Pancreas (tissue), 10 donors: ENCODE measurements at regions not wholly inside any gene's neighbourhood (a gene's known extent, or its start where the extent isn't known, plus 50 kb on each side); places are given as distances from the start of the nearest gene placed in this dataset.

ENCODE experiments used
- ATAC-seq, 4 donors: fragments of 200-7000 bp; cut with Tn5 transposase; one replicate each; pipeline versions ENCODE4 v1.8.0 to v1.9.1; 2020; ENCODE audit warnings: mild to moderate bottlenecking in 4 of 4, moderate library complexity in 4 of 4
- DNase-seq, 6 donors: peaks; one replicate each; pipeline ENCODE4 v3.0.0-alpha.2; 2020
- FAIRE-seq: peaks from 2 replicates; lab custom pipeline; 2012; peaks lifted over from hg19 to GRCh38; lab: Jason Lieb, UNC
- H3K27ac ChIP-seq, 4 donors: fragments of 200-600 bp; sonication (generic); 1 replicate in 3 of 4; 2 replicates in 1 of 4; pipeline versions ENCODE4 v1.5.0 to v1.8.0; 2020
- H3K27me3 ChIP-seq, 4 donors: fragments of 200-600 bp; one replicate each; pipeline ENCODE4 v1.8.0; 2021
- H3K36me3 ChIP-seq, 3 donors: fragments of 200-600 bp; sonication (generic) in 1 of 3; one replicate each; pipeline versions ENCODE4 v1.5.0 to v1.8.0; 2020 to 2021
- H3K4me1 ChIP-seq, 3 donors: fragments of 200-600 bp; one replicate each; pipeline ENCODE4 v1.8.0; 2021
- H3K4me3 ChIP-seq, 4 donors: fragments of 200-600 bp; sonication (generic) in 2 of 4; one replicate each; pipeline versions ENCODE4 v1.5.0 to v1.8.0; 2020 to 2021
- H3K9me3 ChIP-seq, 4 donors: fragments of 200-600 bp; one replicate each; pipeline ENCODE4 v1.8.0; 2021
- CTCF ChIP-seq, 4 donors: fragments of 200-600 bp; sonication (generic) in 3 of 4; IDR thresholded peaks; one replicate each; pipeline versions ENCODE4 v1.5.0 to v1.8.0; 2021; ENCODE audit warnings: antibody characterized with exemption in 4 of 4
- WGBS, 2 donors: extraction: QIAGEN DNeasy Blood & Tissue Kit; methylation state at CpG; one replicate each; pipeline ENCODE4 v1.1.7; 2013; 5-methylcytosine and 5-hydroxymethylcytosine counted together
- intact Hi-C, 3 donors: fragments of 100-400 bp; cut with DNase I; formaldehyde crosslinking; loops; one replicate each; pipeline versions ENCODE4 v1.11.1 to v1.14.2; 2022
- donor health status: healthy with polysubstance abuse.
- donor health status: DM: no; HTN: no; CAD: no; lungs with moderate emphysema.
- donor health status: DM: no; HTN: no; CAD: no.
- donor health status: control.
- donor health status: control.
- donor health status: Bipolar disorder and iron deficiency.
- donor health status: DM: yes; HTN: yes; CAD: no.
- donor health status: DM: no; HTN: no; CAD: no.
- donor health status: DM: no; HTN: no; CAD: no.
- donor health status: DM: yes; HTN: yes; CAD: no.

- intact Hi-C loops = loop anchor here in 1 of 3 donors (10.0 kb wide), 1 partner anchor 111 kb away; the partner anchor contains the start of gene GADD45A
- no peaks in the 10 kb centered on the region for H3K27me3 ChIP-seq
- no peak for TF ChIP-seq CTCF (IDR thresholded peaks at IDR 0.05)
- no peaks in the 10 kb centered on the region for H3K9me3 ChIP-seq
- H3K4me1 ChIP-seq = peaks cover 38 to 40% (median 39%) of the 10 kb centered on the region in 3 donors
- peak in 3 of 4 donors; percentile 7 to 19 (median 10) for ATAC-seq
- H3K27ac ChIP-seq = peak overlapping the region; percentile 42 to 82 (median 71)
- no peak for FAIRE-seq
- no peak overlapping the region for H3K4me3 ChIP-seq
- H3K36me3 ChIP-seq = no peaks in the 10 kb centered on the region
- WGBS, 2 donors = 75 to 100% methylated on average over 1 of the region's 1 CpG
- DNase-seq = no peak
Observed at GRCh38 chr1:67573311-67573872, 111.6 kb upstream of the GADD45A start.

DNA sequence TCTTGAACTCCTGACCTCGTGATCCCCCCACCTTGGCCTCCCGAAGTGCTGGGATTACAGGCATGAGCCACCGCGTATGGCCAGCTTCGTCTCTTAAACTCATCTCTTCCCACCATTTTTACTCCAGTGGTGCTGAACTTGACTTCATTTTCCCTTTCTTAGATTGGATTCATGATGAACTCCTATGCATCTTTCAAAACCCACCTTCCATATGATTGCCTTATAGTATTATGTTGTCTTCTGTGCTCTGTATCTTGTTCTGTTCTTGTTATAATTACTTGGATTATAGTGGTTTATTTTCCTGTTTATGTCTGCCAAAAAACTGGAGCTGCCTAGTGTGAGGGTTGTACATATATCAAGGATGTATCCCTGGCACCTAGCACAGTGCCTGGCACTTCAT is 110.8 kb upstream of the GADD45A start:
- Histone ChIP-seq H3K27ac (no peak overlapping the region), H3K4me3 (no peak overlapping the region), H3K4me1 (peaks cover 38 to 48% (median 47%) of the 10 kb centered on the region in 3 donors), H3K27me3 (no peaks in the 10 kb centered on the region), H3K9me3 (no peaks in the 10 kb centered on the region), H3K36me3 (no peaks in the 10 kb centered on the region)
- intact Hi-C loops = loop anchor here in 1 of 3 donors (10.0 kb wide), 1 partner anchor 111 kb away; the partner anchor contains the start of gene GADD45A
- no peak for DNase-seq
- TF ChIP-seq CTCF (IDR thresholded peaks at IDR 0.05) = no peak
- 91 to 96% methylated on average over 5 of the region's 5 CpGs for WGBS, 2 donors
- ATAC-seq = no peak
- no peak for FAIRE-seq

GRCh38 chr1:67575861-67576260 is 109.1 kb upstream of the GADD45A start:
- H3K4me1 ChIP-seq = peaks cover 39 to 48% (median 44%) of the 10 kb centered on the region in 3 donors
- WGBS, 2 donors = 86 to 92% methylated on average over 2 of the region's 2 CpGs
- H3K36me3 ChIP-seq = no peaks in the 10 kb centered on the region
- no peak overlapping the region for H3K4me3 ChIP-seq
- ATAC-seq (no peak), FAIRE-seq (no peak), DNase-seq (no peak)
- intact Hi-C loops = loop anchor here in 1 of 3 donors (10.0 kb wide), 1 partner anchor 109 kb away; the partner anchor contains the start of gene GADD45A
- H3K27me3 ChIP-seq = no peaks in the 10 kb centered on the region
- TF ChIP-seq CTCF (IDR thresholded peaks at IDR 0.05) = no peak
- no peaks in the 10 kb centered on the region for H3K9me3 ChIP-seq
- no peak overlapping the region for H3K27ac ChIP-seq

DNA sequence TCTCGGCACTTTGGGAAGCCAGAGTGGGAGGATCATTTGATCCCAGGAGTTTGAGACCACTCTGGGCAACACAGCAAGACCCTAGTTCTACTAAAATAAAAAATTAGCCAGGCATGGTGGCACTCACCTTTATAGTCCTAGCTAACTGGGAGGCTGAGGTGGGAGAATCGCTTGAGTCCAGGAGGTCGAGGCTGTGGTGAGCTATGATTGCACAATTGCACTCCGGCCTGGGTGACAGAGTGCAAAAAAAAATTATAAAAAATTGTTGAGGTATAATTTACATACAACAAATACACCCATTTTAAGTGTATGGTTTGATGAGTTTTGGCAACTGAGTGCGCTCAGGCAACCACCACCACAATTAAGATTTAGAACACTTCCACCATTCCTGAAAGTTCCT is 108.5 kb upstream of the GADD45A start:
- 86 to 94% methylated on average over 5 of the region's 5 CpGs for WGBS, 2 donors
- Histone ChIP-seq H3K36me3 (no peaks in the 10 kb centered on the region), H3K4me1 (peaks cover 35 to 42% (median 40%) of the 10 kb centered on the region in 3 donors), H3K27ac (no peak overlapping the region), H3K27me3 (no peaks in the 10 kb centered on the region), H3K9me3 (no peaks in the 10 kb centered on the region), H3K4me3 (no peak overlapping the region)
- no peak for TF ChIP-seq CTCF (IDR thresholded peaks at IDR 0.05)
- FAIRE-seq = no peak
- no peak for ATAC-seq
- intact Hi-C loops = loop anchor here in 1 of 3 donors (10.0 kb wide), 1 partner anchor 108 kb away; the partner anchor contains the start of gene GADD45A
- no peak for DNase-seq

- Histone ChIP-seq H3K9me3 (no peaks in the 10 kb centered on the region), H3K27me3 (no peaks in the 10 kb centered on the region), H3K27ac (no peak overlapping the region), H3K4me3 (no peak overlapping the region), H3K4me1 (peaks cover 24 to 32% (median 29%) of the 10 kb centered on the region in 3 donors), H3K36me3 (no peaks in the 10 kb centered on the region)
- ATAC-seq (no peak), DNase-seq (no peak), FAIRE-seq (no peak)
- intact Hi-C loops = loop anchor here in 1 of 3 donors (10.0 kb wide), 1 partner anchor 107 kb away; the partner anchor contains the start of gene GADD45A
- no peak for TF ChIP-seq CTCF (IDR thresholded peaks at IDR 0.05)
- whole genome bisulfite sequencing, 2 donors = 95 to 98% methylated on average over 3 of the region's 3 CpGs
Observed at GRCh38 chr1:67577646-67578045, 107.4 kb upstream of the GADD45A start.
